Cardiac septum (tissue), 1 donor: ENCODE measurements at regions not wholly inside any gene's neighbourhood (a gene's known extent, or its start where the extent isn't known, plus 50 kb on each side); places are given as distances from the start of the nearest gene placed in this dataset.
"Not testable (repeated sequence)": the region's sequence is repeated elsewhere in the genome, so short reads cannot be mapped to it uniquely, and the experiment has no call there.

Source experiments
- DNase-seq: peaks from one replicate; pipeline ENCODE4 v3.0.0-alpha.2; 2020; ENCODE audit warnings: low spot score
- intact Hi-C: fragments of 100-400 bp; cut with DNase I; formaldehyde crosslinking; loops from one replicate; pipeline ENCODE4 v1.14.0; 2022
- donor health status: DM: no; HTN: no; CAD: no.

DNA sequence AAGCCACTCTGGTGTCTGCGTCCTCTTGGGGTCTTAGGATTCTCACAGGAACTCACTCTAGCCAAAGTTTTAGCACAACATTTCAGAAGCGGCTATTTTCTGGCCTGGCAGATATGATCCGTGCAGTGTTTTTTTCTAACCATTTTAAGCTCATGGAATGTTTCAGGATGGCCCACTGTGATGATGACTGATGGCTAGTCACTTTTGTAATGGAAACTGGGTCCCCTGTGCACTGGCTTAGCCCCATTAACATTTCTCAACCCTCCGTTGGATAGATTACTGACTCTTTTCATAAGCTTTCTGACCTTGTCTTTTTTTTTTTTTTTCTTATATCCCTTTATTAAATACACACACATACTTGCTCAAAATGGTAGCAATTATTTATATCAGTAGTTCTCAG is 364.9 kb upstream of the FOXG1 start:
- intact Hi-C loops, DNase-seq: not testable (repeated sequence)

DNA sequence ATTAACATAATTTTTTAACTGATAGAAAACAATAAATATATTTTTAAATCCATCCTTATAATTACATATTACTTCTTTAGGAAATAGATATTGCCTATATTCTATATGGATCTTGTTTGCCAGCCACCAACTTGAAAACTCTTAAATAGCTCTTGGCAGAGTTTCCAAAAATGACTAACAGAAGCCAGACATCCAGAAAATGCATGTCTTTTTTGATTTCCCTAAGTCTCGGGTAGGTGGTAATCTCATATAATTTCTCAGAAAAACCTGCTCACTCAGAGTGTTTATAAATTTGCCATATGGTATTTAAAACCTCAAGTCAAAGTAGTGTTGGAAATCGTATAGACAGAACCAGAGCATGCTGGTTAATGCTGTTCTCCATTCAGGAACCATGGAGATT is 360.4 kb upstream of the FOXG1 start:
- DNase-seq = no peak
- intact Hi-C loops = no loop called here

DNA sequence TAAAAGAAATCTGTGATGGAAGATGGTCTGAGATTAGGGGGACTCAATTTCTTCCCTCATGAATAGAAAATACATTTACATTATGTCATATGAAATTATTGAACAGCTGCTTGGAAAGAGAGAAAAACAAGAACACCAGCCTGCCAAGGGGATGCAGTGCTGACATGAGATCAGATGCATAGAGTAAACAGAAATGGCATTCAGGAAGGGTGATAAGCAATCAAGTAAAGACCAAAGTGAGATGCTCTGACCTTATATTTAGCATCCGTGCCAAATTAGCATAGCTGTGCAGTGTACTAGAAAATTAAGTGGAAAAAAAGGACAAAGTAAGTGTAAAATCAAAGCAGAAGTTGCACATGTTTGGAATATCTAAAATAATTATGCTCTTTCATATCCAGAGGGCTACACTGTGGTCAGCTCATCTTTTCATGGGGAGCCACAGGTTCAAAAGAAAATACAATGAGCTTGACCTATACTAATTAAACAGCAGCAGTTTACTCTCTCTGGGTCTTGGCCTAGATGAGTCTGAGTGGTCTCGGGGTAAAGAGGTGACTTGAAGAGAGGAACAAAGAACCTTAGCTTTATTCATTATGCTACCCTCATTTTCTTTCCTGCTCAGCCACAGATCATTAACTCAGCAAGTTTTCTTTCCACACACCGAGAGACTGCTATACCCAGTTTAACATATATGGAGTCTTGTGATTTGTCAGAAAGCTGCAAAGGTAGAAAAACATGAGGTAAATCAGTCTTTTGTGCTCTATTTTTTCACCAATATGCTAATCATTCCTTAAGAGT is 359.4 kb upstream of the FOXG1 start:
- intact Hi-C loops = no loop called here
- no peak for DNase-seq

DNA sequence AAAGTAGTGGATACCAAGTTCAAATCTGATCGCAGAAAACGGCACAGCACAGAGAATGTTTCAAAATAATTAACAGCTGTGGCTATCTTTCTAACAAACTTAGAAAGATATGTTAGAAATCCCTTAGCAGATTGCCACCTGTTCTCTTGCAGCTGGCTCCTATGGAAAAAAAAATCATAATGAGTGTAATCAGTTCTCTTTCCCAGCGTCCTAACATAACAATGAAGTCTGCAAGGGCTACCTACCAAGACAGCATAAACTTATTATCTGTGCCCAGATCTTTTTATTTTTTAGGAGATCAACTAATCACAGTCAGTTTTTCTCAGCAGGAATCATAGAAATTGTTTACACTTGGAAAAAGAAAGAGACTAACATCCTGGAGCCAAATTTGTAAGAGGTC is 358.6 kb upstream of the FOXG1 start:
- intact Hi-C loops = no loop called here
- no peak for DNase-seq

DNA sequence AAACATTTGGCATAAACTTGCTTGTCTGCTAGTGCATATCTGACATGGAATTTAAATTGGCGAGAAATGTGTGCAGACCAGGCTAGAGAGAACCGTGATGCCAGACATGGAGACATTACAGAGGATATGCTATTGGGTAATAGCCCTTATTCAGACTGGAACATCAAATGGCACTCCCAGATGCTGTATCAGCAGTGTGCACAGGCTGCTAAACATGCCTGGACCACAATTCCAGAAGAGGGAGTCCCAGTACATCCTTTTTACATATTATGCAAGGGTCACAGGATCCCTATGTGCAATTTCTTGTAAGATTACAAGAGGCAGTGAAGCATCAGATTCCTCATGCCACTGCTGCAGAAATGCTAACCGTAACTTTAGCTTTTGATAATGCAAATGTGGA is 354.5 kb upstream of the FOXG1 start:
- intact Hi-C loops = no loop called here
- no peak for DNase-seq

DNA sequence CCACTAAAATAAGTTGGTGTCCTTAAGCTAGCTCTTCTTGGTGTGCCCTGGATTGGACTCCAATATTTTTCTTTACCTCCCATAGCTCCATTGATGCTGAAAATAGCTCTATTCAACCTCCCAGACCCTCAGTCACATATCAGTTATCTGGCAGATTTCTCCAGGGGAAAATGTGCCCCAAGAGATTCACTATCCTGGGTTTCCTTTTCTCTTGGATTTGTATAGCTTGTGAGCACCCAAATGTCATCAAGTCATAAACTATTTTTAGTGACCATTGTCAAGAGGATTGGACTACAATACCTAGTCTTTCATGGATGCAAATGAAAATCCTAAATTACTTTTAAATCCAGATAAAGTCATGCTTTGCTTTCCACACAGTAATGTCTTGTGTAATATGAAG is 339.6 kb upstream of the FOXG1 start:
- no peak for DNase-seq
- intact Hi-C loops = no loop called here

DNA sequence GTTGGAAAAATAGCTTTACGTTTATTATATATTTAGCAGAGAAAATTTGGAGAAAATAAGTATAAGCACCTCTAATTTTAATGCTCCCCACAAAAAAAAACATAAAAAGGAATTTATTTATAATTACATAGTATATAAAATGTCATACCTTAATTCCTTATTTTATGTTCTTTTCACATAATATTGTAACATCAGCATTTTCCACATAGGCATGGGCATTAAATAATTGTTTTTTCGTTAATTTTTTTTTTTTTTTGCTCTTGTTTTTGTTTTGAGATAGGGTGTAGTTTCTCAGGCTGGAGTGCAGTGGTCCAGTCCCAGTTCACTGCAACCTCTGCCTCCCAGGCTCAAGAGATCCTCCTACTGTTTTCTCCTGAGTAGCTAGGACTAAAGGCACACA is 329.8 kb upstream of the FOXG1 start:
- DNase-seq = no peak
- intact Hi-C loops = no loop called here

DNA sequence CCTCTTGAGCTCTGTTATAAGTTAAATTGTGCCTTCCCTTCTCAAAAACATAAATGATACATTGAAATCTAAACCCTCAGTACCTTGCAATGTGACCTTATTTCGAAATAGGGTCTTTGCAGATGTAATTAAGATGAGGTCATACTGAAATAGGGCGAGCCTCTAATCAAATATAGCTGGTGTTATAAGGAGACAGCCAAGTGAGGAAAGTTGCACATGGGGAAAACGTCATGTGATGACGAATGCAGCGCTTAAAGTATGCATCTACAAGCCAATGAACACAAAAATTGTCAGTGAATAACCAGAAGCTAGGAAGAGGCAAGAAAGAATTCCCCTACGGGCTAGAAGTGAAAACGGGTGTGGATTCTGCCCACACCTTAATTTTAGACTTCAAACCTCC is 305.2 kb upstream of the FOXG1 start:
- intact Hi-C loops = no loop called here
- no peak for DNase-seq

DNA sequence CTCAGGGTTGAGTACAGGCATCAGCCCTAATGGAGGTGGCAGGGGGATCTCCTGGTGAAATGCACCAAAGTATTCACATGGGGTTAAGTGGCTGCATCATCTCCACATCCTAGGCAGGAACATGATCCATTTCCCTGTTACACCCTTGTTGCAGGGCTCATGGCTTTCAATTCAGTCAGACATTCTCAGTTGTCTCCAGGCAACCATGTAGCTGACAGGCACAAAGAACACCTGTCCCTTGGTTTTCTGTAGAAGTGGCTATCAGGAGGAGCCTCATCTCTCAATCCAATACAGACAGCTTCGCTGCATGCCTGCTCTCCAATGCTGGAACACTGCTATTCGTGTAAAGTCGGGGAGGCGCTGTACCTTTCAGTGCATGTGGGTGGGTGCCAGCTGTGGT is 299.0 kb upstream of the FOXG1 start:
- DNase-seq = no peak
- intact Hi-C loops = no loop called here

DNA sequence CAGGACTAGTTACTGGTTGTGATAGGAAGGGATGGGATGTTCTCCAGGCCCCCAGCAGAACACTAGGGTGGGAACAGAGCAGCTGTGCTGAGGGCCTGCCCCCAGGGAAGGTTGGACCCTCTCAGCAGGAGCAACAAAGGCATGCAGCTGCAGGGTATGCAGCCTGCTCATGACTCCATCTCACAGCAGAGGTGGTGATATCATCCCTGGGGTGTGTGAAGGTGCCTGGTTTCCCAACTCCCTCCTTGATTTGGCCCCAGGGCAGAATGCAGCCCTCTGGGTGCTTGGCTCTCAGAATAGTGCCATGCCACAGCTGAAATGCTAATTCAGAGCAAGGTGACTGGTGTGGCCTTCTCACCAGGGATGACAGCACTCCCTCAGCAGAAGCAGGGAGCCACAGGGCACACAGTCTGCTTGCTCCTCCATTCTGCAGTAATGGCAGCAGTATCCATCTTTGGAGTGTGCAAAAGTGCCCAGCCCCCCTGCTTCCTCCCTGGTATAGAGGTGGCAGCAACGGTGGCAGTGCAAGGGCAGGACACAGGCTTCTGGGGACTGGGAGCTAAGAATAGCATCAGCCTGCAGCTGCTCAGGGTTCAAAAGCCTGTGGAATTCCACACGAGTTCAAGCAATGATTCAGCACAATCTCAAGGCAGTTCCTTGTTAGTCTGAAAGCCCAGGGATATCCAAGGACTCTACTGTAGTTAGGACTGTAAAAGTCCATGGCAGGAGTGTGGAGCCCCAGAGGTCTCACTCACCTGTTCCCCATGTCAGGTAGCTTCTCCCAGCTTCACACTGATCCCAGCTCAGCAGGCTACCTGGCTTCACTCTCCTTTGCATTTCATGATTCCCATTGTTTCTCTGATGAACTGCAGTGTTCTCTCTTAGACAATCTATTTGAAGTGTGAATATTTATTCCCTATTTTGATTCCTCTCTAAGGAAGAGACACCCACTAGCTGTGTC is 298.1 kb upstream of the FOXG1 start:
- no peak for DNase-seq
- intact Hi-C loops = no loop called here

DNA sequence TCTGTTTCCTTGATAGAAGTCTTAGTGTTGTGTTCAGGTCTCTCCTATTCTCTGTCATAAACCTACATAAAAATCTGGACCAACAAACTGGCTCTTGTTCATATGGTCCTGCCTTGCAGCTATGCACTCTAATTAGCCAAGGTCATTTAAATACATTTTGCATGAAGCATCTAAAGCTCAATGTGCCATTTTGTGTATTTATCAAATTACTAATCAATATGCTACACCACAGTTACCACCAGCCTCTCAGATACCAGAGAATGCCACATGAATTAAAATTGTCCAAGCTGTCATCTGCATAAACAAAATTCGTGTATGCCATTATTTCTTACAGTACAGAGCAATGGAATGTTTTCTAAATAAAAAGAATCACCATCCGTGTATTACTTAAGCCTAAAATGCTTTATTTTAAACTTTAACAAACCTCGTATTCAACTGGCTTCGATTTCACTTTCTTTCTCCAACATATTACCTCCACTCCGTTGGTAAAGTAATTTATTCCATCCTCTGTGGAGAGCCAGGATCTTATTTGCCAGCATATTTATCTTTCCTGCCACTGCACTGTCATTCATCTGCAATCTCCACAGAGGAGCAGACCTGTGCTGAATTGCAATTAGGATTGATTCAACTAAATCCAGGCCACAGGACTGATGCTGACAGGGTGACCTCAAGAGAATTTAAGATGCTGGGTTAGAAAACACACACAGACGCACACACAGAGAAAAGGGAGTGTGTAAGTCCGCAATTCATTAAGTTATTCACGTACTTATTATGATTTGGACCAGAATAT is 284.1 kb upstream of the FOXG1 start:
- no peak for DNase-seq
- intact Hi-C loops = no loop called here

DNA sequence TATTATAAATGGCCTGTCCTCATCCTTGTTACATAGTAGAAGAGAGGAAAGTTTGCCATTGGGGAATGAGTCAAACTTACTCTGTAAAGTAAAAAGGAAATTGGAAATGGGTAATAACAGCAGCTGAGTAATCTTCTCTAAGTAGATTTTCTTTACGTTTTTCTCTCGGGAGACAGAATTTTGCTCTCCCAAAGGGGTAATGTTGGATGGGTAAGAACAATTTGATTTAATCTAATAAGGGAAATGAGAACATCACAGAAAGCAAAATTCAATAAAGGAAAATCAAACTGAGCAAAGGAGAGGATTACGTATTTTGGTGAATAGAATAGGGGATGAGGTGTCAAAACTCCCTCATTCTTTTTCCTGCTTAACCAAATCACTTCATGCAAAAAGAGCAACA is 283.1 kb upstream of the FOXG1 start:
- DNase-seq = no peak
- intact Hi-C loops = no loop called here

DNA sequence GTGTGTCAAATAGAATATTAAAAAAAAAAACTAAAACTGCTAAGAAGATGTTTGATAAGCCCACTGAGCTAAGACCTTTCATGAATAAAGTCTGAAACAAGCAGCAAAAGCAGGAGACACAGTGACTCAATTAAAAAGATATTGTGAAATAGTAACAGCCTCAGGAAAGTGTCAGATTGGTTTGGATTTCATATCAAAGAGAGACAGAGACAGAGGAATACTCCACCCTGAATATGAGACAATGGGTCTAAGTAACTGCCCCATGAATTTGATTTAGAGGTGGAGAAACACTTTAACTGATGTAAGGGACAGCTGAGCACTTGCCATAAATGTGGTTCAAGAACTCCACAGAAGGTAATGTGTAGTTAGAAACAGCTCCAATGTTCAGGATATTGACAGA is 277.9 kb upstream of the FOXG1 start:
- intact Hi-C loops = no loop called here
- DNase-seq = no peak

DNA sequence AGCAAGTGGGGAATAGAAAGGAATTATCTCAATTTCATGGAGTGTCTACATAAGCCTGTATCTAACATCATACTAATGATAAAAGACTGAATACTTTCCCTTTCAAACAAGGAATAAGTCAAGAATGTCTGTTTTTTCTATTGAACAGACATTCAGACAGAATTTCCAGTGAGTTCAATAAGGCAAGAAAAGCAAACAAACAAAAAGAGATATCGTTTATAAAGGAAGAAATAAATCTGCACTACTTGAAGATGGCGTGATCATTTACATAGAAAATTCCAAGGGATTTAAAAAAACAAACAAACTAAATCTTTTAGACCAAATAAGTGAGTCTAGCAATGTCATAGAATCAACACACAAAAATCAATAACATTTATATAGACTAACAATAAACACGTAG is 273.1 kb upstream of the FOXG1 start:
- no peak for DNase-seq
- intact Hi-C loops = no loop called here

DNA sequence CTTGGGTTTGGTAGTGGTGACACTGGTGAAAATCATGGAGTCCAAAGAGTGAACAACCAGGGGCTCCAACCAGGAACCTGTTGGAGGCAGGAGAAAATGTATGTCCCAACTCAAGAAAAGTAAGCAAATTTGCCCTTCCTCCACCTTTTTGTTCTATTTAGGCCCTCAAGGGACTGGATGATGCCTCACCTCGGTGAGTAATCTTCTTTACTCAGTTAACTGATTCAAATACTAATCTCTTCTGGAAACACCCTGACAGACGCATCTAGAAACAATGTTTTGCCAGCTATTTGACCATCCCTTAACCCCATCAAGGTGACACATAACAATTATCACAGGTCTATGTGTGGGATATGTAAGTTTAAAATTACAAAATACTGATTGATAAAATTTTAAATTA is 272.4 kb upstream of the FOXG1 start:
- DNase-seq = no peak
- intact Hi-C loops = no loop called here

DNA sequence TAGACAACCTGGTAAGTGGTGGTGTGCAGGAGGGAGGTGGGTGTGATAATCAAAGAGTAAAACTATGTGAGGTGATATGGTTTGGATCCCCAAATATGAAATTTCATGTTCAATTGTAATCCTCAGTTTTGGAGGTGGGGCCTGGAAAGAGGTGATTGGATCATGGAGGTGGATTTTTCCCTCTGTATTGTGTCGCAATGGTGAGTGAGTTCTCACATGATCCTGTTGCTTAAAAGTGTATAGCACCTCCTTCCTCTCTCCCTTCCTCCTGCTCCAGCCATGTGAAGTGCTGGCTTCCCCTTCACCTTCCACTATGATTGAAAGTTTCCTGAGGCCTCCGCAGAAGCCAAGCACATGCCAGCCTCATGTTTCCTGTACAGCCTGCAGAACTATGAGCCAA is 270.2 kb upstream of the FOXG1 start:
- no peak for DNase-seq

DNA sequence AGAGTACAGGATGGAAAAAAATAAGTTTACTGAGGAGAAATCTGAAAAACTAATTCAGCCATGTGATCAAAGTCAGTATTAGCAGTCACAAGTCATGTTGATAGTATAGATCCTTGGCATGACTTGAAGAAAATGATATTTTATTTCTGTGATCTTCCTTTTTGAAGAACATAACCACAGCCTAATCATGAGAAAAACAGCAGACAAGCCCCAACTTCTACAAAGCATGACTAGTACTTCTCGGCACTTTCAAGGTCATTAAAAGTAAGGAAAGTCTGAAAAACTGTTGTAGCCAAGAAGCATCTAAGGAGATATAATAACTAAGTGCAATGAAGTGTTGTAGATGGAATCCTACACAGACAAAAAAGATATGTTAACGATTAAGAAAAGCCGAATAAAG is 264.1 kb upstream of the FOXG1 start:
- no peak for DNase-seq
- intact Hi-C loops = no loop called here

More for the DNA sequence above, 270.2 kb upstream of the FOXG1 start:
- intact Hi-C loops = no loop called here

DNA sequence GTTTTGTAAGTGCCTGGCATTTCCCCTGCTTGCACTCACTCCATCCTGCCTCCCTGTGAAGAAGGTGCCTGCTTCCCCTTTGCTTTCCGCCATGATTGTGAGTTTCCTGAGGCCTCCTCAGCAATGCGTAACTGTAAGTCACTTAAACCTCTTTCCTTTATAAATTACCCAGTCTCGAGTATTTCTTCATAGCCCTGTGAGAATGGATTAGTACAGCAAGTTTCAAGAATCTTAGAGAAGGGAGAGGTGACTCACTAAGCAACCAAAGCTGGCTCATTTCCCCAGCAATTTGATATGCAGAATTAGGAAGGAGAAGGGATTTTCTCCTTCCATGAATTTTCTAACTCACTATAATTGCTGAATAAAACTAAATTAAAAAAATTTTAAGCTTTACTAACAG is 251.0 kb upstream of the FOXG1 start:
- intact Hi-C loops = no loop called here
- DNase-seq = no peak

DNA sequence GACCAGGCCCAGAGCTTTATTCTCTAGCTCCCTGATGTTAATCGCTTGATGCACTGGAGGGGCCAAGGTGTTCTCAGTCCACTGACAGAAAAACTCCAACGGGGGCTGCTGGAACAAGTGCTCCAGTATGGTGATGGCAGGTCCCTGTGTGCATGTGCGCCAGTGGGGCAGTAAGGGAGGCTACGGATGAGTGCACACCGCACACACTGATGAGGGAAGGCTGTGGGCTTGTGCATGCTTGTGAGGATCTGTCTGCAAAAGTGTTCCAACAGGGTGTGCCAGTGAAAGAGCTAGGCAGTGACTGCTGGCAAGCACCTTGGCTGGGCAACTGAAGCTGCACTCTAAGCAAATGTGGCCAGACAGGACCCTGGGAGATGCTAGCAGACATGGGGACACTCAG is 229.7 kb upstream of the FOXG1 start:
- no peak for DNase-seq
- intact Hi-C loops = no loop called here

DNA sequence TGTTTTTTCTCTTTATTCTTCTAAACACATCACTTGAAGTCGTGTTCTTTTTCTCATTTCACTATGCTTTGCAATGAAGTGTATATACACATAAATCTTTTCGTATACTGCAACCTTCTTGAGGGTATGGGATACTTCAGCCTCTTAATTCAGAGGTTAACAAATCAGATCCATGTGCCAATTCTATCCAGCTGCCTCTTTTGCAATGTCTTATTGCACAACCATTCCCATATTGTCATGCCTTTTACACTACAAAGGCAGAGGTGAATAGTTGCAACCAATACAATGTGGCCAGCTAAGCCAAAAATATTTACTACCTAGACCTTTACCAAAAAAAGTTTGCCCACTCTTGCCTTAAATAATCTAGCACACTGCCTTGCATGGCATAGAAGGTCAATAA is 224.5 kb upstream of the FOXG1 start:
- DNase-seq = no peak
- intact Hi-C loops = no loop called here
